GM18499 (cell line): ENCODE measurements at regions not wholly inside any gene's neighbourhood (a gene's known extent, or its start where the extent isn't known, plus 50 kb on each side); places are given as distances from the start of the nearest gene placed in this dataset.
"Not testable (repeated sequence)": the region's sequence is repeated elsewhere in the genome, so short reads cannot be mapped to it uniquely, and the experiment has no call there.

Experiments used
- ATAC-seq: cut with Tn5 transposase; IDR thresholded peaks from one replicate; pipeline ENCODE4 v1.9.1; 2021; ENCODE audit warnings: moderate number of reproducible peaks; ENCODE audit not compliant: insufficient read depth, unreplicated experiment

DNA sequence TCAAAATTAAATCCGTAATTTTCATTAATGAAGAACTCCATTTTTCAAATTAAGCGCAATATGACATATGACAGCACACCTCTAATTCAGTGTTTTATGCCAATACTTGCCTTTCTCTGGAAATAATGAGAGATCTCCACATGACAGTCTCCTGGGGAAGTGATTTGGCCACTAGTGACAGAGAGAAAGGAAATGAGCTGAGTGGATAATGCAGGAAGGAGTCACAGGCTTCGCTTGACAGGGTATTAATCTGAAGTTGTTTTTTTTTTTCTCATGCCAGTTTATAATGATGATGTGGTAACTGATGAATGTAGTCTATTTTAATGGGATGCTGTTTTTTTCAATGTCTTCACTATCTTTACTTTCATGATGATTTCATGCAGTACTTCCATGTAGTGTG lies 1079.4 kb upstream of the GYPC start:
- no peak for ATAC-seq

DNA sequence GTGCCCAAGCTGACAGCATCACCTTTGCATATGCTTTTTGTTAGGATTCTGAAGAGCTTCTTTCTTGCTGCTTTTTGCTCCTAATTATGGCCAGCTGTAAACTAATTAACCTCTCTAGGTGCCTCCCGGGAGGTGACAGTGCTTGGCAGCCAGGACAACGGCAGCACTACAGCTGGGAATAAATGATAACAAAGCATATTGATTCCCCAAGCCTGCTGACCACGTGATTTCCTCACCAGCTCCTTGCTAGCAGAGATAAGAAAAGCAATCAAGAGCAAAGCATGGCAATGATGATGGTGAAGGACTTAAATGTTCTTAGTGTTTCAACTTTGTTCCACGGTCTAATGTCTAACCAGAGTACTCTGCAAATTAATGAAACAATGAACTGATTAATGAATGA lies 1074.4 kb upstream of the GYPC start:
- ATAC-seq = no peak

DNA sequence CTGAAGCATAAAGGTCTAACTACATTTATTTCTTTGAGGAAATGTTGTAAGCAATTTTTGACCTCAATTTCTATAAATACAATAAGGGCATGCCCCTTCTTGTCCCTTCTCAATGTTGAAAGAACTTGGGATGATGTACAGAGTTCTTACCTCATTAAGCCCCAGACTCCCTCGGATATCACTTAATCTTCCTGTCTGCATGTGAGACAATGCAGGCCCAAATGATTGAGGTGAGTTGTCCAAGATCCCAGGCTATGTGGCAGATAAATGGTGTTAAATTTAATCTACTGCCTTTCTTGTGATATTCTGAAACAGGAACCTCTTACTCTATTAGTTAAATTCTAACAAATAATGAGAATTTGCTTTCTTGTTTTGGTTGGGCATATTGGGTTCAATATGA lies 1073.4 kb upstream of the GYPC start:
- no peak for ATAC-seq

DNA sequence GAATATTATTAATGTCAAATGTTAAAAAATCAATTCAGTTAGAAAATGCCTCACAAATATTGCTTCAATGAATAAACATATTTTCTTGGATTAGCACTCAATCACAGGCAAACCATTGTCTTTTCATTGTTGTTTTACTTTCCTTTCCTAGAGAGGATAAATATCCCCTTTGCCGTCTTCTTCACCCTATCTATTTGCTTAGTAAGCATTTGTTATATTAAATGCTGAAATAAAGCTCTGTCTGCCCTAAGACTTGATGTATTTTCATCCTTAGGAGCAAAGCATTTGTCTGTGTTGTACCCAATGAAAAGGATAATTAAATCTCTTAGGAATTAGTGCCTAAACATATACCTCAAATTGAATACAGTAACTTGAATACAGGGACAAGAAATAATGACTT lies 1071.2 kb upstream of the GYPC start:
- ATAC-seq = no peak

DNA sequence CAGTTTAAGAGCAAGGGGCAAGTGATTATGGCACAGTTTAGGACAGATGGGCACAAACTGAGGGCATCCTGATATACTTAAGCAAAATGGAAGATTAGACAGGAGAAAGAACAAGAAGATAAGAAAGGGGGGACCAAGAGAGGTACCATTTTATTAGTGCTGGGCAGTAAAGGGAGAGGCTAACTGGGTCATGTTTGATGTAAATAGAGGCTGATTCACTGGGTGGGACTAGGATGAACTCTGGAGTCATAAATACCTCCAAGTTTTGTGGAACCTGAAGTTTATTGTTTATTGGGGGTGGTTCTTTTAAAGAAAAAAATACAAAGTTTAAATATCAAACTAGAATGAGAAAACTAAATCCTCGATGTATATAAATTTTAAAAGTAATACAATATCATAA lies 1067.2 kb upstream of the GYPC start:
- no peak for ATAC-seq

DNA sequence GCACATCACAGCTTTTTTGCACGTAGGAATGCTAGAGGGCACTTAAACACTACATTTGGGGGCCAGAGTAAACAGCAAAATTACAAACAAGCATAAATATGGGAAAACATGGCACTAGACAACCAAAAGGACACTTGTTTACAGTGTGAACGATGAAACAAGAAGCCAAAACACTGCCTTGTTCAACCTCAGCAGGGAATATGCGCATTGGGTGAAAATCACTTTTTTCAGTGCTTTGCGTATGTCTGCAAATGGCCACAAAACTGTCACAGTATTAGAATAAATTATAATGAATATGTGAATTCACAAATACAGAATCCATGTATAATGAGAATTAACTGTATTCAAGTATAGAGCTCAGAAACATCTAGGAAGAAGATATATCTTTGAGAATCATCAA lies 1064.0 kb upstream of the GYPC start:
- ATAC-seq = no peak

DNA sequence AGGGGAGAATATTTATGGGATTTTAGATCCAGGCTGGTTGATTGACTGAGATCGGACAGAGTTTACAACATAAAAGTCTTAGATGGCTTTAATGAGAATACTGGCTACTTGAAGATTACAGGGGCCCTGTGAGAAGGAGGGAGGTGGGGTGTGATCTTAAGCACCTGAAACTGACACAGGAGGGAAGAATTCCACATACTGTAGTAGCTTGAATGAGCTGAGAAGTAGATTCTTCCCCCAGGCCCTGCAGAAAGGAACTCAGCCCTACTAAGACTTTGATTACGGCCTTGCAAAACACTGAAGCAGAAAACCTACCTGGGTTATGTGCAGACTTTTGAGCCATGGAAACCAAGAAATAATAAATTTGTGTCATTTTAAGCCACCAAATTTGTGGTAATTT lies 1062.9 kb upstream of the GYPC start:
- no peak for ATAC-seq

DNA sequence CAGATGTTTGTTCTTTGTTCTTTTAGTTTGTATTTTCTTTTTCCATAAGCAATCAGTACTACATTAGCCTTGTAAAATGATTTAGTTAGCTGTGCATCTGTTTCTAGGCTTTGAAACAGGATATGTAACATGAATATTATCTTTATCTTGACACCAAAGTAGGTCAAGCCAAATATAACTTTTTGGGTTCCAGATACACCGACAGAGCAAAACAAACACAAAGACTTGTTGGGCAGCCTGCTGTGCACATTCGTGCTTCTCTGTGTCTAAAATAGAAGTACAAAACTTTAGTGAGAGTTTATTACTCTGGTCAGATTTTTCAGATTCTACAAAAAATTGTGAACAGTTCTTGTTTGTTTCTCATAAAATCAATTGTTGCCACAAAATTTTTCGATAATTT lies 1059.3 kb upstream of the GYPC start:
- no peak for ATAC-seq

DNA sequence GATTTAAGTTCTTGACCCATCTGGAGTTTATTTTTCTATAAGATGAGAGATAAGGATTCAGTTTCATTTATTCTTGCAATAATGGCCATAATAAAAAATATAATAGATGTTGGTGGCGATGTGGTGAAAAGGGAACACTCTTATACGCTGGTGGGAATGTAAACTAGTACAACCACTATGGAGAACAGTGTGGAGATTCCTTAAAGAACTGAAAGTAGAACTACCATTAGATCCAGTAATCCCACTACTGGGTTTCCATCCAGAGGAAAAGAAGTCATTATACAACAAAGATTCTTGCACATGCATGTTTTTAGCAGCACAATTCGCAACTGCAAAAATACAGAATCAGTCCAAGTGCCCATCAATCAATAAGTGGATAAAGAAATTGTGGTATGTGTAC lies 1040.5 kb upstream of the GYPC start:
- no peak for ATAC-seq

DNA sequence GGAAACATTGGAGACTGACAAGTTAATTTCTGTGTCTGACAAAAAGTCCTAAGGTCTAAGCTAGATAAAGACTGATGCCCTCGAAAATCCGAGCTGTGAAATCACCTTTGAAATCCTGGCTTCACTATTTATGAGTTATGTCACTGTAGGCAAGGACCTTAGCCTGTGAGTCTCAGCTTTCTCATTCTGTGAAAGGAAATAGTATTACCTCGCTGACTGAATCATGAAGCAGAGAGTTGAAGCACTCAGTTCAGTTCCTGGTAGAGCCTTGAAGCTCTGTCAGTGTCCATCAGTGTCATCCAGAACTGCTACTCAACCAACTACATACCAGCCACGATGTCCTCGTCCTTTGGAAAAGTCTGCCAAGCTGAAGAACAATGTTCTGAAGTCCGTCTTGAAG lies 1025.6 kb upstream of the GYPC start:
- no peak for ATAC-seq

DNA sequence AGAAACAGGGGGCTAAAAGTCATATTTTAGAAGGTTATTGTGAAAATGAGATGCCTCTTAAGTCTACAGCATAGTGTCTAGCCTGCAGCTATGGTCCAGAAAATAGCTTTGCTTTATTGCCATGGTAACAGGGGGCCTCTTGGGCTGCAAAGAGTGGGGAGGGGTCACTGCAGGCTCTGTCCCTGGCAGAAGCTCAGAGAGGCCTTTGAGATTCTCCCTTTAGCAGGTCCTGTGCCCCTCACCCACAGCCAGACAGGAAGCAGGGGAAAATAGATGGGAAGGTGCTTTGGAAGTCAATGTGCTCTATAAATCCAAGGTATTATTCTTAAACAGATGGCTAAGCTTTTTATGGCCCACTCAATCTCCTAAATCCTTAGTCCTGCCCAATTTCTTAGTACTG lies 1021.3 kb upstream of the GYPC start:
- ATAC-seq = no peak

DNA sequence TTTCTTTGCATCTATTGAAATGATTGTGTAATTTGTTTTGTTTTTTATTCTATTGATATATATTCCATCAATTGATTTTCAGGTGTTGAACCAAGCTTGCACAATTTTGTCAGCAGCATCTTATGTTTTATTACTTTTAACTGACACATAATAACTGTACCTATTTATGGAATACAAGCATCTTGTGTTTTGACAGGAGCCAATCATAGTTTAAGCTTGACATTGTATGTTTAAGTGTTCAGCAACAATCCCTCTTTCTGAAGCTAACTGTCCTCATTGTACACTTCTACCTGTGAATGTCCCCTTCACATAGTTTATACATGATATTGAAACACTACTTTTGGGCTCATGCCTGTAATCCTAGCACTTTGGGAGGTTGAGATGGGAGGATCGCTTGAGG lies 1017.6 kb upstream of the GYPC start:
- no peak for ATAC-seq

DNA sequence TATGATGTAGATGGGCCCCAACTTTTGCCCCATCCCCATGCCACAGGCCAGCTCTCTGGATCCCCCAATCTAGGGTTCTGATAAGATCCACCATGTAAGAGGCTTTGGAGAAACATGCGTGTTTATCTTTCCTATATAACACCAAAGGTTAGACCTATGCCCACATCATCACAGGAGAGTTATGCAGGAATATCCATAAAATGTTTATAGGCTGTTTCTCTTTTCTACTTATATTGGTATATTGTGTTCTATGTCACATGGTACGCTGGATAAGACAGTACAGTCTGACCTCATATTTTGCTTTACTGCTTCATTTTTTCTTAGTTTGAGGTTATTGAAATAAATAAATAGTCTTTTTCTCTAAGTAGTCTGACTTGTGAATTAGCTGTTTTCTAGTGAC lies 1013.9 kb upstream of the GYPC start:
- ATAC-seq = no peak

DNA sequence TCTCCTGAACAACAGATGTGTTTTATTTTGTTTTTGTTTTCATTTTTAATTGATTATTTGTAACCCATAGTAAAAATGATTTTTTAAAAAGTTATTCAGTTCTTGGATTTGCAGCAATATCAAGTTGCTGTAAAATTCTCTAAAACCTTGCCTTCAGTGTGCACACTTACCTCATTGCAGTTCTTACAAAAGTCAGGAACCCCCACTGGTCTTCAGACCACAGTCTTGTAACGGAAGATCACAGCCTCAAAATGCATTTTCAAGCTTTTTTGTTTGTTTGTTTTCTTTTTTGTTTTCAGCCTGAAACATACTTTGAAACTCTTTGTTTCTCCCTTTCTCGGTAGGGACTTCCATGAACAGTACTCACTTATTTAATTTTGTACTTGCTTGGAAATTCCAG lies 1012.8 kb upstream of the GYPC start:
- ATAC-seq = no peak

DNA sequence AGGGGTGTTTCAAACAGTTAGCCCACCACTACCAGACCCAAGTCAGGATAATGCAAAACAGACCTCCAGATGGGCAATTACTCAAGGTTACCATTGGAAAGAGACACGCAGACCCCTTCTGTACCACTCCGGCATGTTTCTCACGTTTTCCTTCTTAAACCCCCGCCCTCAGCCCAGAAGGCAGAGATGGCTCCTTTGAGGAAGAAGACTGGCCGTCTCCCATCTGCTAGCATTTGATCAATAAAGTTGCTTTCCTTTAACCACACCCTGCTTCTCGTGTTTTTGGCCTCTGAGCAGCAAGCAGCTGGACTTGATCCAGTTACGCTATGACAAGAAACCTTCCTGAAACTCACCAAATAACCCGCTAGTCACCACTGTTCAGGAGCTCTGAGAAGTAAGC lies 1012.4 kb upstream of the GYPC start:
- ATAC-seq = no peak

DNA sequence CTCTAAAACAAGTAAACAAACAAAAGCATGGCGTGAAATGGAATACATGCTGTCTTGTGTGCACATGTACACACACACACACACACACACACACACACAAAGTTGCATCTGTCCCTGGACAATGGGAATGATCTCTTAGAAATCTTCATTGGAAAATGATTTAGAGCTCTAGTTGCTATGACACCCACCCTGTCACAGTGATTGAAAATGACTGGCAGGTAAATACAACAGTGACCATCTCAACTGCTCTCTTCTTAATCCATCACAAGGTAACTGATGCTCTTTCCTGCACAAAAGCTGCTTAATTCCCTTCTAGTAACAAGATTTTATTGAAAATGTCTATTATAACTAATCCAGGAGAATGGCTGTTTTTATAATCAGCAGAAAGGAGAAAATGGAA lies 1011.7 kb upstream of the GYPC start:
- no peak for ATAC-seq

DNA sequence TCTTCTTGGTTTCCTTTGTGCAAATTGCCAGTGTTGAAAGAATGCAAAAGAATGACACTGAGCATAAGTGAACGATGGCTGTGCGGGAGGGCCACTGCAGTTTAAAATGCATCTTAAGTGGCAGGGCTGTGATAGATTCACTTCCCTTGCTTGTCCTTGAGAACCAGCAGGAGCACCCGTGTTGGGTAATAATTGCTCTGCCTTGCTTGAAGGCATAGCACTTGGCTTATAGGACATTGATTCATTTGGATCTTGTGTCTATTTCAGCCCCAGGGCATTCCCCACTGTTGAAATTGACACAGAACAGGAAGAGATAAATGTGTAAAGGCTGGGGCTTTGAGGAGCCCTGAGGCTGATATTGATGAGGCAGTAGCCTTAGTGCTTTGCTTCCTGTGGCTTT lies 1003.7 kb upstream of the GYPC start:
- no peak for ATAC-seq

DNA sequence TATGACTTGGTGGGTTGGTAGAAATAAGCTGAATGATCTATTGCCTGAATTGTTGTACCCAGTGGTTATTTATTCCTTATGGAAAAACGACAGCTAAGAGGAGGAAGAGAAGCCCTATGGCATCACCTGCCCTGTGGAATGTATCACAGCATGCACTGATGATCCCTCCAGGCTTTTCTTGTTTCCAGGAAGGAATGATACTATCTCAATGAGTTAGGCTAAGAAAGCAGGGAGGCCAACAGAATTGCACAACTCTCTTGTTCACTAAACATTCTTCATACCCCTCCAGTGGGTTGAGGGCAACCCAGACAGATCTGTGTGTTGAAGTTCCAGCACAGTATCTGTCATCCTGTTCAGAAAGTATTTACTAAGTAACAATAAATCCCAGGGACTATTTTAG lies 1001.7 kb upstream of the GYPC start:
- ATAC-seq = no peak

DNA sequence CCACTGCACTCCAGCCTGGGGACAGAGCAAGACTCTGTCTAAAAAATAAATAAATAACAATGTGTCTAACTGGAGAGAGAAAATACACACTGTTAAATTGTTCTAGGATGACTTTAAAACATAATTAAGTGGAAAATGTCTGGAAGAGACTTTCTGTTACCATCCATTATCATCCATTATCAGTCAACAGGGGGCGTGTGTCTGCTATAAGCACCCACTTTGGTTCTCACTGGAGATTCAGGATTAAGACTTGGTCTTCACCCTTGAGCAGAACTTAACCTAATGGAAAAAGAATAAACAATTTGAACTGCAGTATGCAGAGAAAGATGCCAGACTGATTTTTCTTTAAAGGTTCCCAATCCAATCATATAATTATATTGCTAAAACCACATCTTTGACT lies 999.8 kb upstream of the GYPC start:
- no peak for ATAC-seq

DNA sequence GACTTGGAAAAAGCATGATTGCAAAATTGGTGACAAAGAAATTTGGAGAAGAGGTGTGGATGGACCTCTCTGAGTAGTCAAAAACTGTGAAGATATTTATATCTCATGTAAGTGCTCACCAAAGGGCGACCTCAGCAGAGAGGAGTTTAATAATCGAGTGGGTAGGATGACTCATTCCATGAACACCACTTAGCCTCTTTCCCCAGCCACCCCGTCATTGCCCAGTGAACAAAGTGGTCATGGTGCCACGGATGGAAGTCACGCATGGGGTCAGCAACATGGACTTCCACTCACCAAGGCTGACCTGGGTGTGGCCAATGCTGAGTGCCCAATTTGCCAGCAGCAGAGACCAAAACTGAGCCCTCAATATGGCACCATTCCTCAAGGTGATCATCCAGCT lies 997.4 kb upstream of the GYPC start:
- no peak for ATAC-seq

DNA sequence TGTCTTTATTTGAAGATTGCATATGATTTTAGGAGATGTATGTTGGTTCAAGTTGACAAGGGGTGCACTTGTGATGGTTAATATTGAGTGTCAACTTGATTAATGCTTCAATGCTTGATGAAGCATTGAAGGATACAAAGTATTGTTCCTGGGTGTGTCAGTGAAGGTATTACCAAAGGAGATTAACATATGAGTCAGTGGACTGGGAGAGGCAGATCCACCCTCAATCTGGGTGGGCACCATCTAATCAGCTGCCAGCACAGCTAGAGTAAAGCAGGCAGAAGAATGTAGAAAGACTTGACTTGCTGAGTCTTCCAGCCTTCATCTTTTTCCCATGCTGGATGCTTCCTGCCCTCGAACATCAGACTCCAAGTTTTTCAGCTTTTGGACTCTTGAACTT lies 995.6 kb upstream of the GYPC start:
- not testable (repeated sequence) for ATAC-seq

DNA sequence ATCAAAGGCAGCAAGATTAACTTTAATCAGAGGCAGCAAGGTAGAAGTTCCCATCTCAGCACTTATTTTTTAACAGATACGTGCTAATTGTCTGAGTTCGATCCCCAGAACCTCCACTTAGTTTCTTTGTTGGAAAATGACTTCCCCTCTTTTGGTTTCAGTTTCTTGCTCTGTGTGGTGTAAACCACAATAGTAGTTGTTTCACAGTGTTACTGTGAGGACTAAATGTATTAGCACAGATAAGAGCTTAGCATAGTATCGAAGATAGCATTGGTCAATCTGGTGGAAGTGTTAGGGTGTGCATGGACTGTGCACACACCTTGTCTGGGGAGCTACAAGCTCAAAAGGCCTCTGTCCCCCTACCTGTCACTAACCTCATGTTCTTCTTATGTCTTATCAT lies 988.3 kb upstream of the GYPC start:
- ATAC-seq = no peak

DNA sequence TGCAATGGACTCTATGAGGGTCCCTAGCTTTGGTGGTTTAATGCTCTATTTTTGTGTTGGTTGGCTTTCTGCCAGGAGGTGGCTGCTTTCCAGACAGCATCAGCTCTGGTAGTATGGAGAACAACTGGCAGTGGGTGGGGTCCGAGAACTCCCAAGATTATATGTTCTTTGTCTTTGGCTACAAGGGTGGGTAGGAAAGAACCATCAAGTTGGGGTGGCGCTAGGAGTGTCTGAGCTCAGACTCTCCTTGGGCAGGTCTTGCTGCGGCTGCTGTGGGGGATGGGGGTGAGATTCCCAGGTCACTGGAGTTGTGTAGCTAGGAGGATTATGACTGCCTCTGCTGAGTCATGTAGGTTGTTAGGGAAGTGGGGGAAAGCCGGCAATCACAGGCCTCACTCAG lies 976.1 kb upstream of the GYPC start:
- no peak for ATAC-seq

DNA sequence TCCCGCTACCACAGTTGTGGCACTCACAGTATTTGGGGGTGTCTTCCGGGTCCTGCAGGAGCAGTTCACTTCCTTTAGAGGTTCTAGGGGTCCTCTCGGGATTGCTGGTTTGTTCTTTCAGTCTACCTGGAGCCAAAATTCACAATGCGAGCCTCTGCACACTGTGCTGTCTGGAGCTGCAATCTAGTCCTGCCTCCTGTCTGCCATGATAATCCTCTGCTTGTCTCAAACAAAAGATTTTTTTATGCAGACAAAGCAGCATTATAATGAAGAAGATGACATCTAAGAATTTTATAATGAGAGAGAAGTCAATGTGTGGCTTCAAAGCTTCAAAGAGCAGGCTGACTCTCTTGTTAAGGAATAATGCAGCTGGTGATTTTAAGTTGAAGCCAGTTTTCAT lies 975.1 kb upstream of the GYPC start:
- no peak for ATAC-seq
